H9 (cell line): ENCODE measurements at regions not wholly inside any gene's neighbourhood (a gene's known extent, or its start where the extent isn't known, plus 50 kb on each side); places are given as distances from the start of the nearest gene placed in this dataset.

Source experiments
- DNase-seq: peaks from one replicate; pipeline ENCODE4 v3.0.0-alpha.2; 2017
- H2AFZ ChIP-seq: one replicate; pipeline ENCODE4 v1.6.1; 2013; ENCODE audit warnings: mild to moderate bottlenecking, low read length, control low read depth, moderate library complexity
- H2AK5ac ChIP-seq: 2 replicates; pipeline ENCODE4 v1.6.1; 2013; ENCODE audit warnings: low read length, control low read depth, mixed read lengths; ENCODE audit not compliant: insufficient read length
- H2BK120ac ChIP-seq: one replicate; pipeline ENCODE4 v1.6.1; 2013; ENCODE audit warnings: low read depth, mild to moderate bottlenecking, low read length, control low read depth, inconsistent platforms; ENCODE audit not compliant: poor library complexity, severe bottlenecking
- H2BK12ac ChIP-seq: 2 replicates; pipeline ENCODE4 v1.6.1; 2013; ENCODE audit warnings: low read length, control low read depth, mixed read lengths, low read depth; ENCODE audit not compliant: insufficient read length
- H2BK15ac ChIP-seq: 2 replicates; pipeline ENCODE4 v1.6.1; 2013; ENCODE audit warnings: low read depth, low read length, control low read depth
- H2BK20ac ChIP-seq: one replicate; pipeline ENCODE4 v1.6.1; 2013; ENCODE audit warnings: low read depth, mild to moderate bottlenecking, low read length, control low read depth, inconsistent platforms; ENCODE audit not compliant: poor library complexity, severe bottlenecking
- H2BK5ac ChIP-seq: 2 replicates; pipeline ENCODE4 v1.6.1; 2013; ENCODE audit warnings: low read length, control low read depth, mixed read lengths; ENCODE audit not compliant: insufficient read length
- H3K14ac ChIP-seq: 2 replicates; pipeline ENCODE4 v1.6.1; 2013; ENCODE audit warnings: low read length, control low read depth; ENCODE audit not compliant: insufficient read depth
- H3K18ac ChIP-seq: 2 replicates; pipeline ENCODE4 v1.6.1; 2013; ENCODE audit warnings: low read depth, mild to moderate bottlenecking, mixed read lengths, low read length, control low read depth; ENCODE audit not compliant: insufficient read length
- H3K23ac ChIP-seq: 2 replicates; pipeline ENCODE4 v1.6.1; 2013; ENCODE audit warnings: low read length, control low read depth, mixed read lengths, low read depth; ENCODE audit not compliant: insufficient read length
- H3K23me2 ChIP-seq: 2 replicates; pipeline ENCODE4 v1.6.1; 2013; ENCODE audit warnings: low read depth, mild to moderate bottlenecking, mixed read lengths, low read length, control low read depth; ENCODE audit not compliant: insufficient read length, poor library complexity, severe bottlenecking
- H3K27ac ChIP-seq: 2 replicates; pipeline ENCODE4 v1.5.1; 2013; ENCODE audit warnings: low read length, control low read depth, mixed read lengths, low read depth; ENCODE audit not compliant: insufficient read length
- H3K27me3 ChIP-seq: 2 replicates; pipeline ENCODE4 v1.6.1; 2013; ENCODE audit warnings: low read length, control low read depth, inconsistent platforms; ENCODE audit not compliant: insufficient read depth
- H3K4ac ChIP-seq: 2 replicates; pipeline ENCODE4 v1.6.1; 2013; ENCODE audit warnings: low read depth, mild to moderate bottlenecking, control low read depth, inconsistent platforms, low read length, moderate library complexity
- H3K4me1 ChIP-seq: 2 replicates; pipeline ENCODE4 v1.6.1; 2013; ENCODE audit warnings: low read length, control low read depth, inconsistent platforms; ENCODE audit not compliant: insufficient read depth
- H3K4me2 ChIP-seq: 2 replicates; pipeline ENCODE4 v1.6.1; 2013; ENCODE audit warnings: low read length, control low read depth, mixed read lengths; ENCODE audit not compliant: insufficient read length, insufficient read depth
- H3K56ac ChIP-seq: 2 replicates; pipeline ENCODE4 v1.6.1; 2013; ENCODE audit warnings: low read depth, mild to moderate bottlenecking, mixed read lengths, low read length, control low read depth; ENCODE audit not compliant: insufficient read length
- H3K79me1 ChIP-seq: 2 replicates; pipeline ENCODE4 v1.6.1; 2013; ENCODE audit warnings: low read depth, mild to moderate bottlenecking, moderate library complexity, low read length, control low read depth, inconsistent platforms; ENCODE audit not compliant: insufficient read depth, poor library complexity, severe bottlenecking
- H3K79me2 ChIP-seq: 2 replicates; pipeline ENCODE4 v1.6.1; 2013; ENCODE audit warnings: low read length, control low read depth, inconsistent platforms; ENCODE audit not compliant: insufficient read depth
- H3K9ac ChIP-seq: 2 replicates; pipeline ENCODE4 v1.6.1; 2013; ENCODE audit warnings: low read length, control low read depth, mixed read lengths; ENCODE audit not compliant: insufficient read length; ENCODE audit errors: extremely low read depth
- H3K9me3 ChIP-seq: one replicate; pipeline ENCODE4 v1.6.1; 2013; ENCODE audit warnings: low read depth, low read length, inconsistent platforms; ENCODE audit not compliant: control insufficient read depth
- H3T11ph ChIP-seq: one replicate; pipeline ENCODE4 v1.6.1; 2013; ENCODE audit warnings: mild to moderate bottlenecking, low read length, control low read depth, inconsistent platforms
- H4K20me1 ChIP-seq: one replicate; pipeline ENCODE4 v1.6.1; 2013; ENCODE audit not compliant: control insufficient read depth, insufficient read length, insufficient read depth
- H4K5ac ChIP-seq: 2 replicates; pipeline ENCODE4 v1.6.1; 2013; ENCODE audit warnings: low read depth, mild to moderate bottlenecking, mixed read lengths, low read length, control low read depth; ENCODE audit not compliant: insufficient read length
- H4K8ac ChIP-seq: replicated peaks from 2 replicates; pipeline ENCODE4 v1.6.1; 2013; ENCODE audit warnings: low read length, control low read depth, mixed read lengths, low read depth; ENCODE audit not compliant: insufficient read length
- H4K91ac ChIP-seq: 2 replicates; pipeline ENCODE4 v1.6.1; 2013; ENCODE audit warnings: low read depth, mild to moderate bottlenecking, moderate library complexity, mixed read lengths, low read length, control low read depth; ENCODE audit not compliant: insufficient read length
- H3K27ac Mint-ChIP-seq, 3 experiments: 2 replicates in 2 of 3; 3 replicates in 1 of 3; pipeline ENCODE4 v1.8.0; 2020 to 2021; ENCODE audit warnings: mixed read lengths in 3 of 3, mild to moderate bottlenecking in 1 of 3, moderate library complexity in 1 of 3
- H3K27me3 Mint-ChIP-seq: 2 replicates; pipeline ENCODE4 v1.8.0; 2021; ENCODE audit warnings: low read depth, mild to moderate bottlenecking, moderate library complexity, mixed read lengths
- H3K36me3 Mint-ChIP-seq, 3 experiments: 2 replicates in 2 of 3; 3 replicates in 1 of 3; pipeline ENCODE4 v1.8.0; 2020 to 2021; ENCODE audit warnings: low read depth in 3 of 3, mixed read lengths in 3 of 3; ENCODE audit not compliant: insufficient read depth in 1 of 3
- H3K4me1 Mint-ChIP-seq, 2 experiments: 2 replicates each; pipeline ENCODE4 v1.8.0; 2020; ENCODE audit warnings: mixed read lengths in 2 of 2
- H3K4me3 Mint-ChIP-seq, 2 experiments: 2 replicates in 1 of 2; 3 replicates in 1 of 2; pipeline ENCODE4 v1.8.0; 2020 to 2021; ENCODE audit warnings: mild to moderate bottlenecking in 2 of 2, mixed read lengths in 2 of 2, moderate library complexity in 1 of 2
- H3K9me3 Mint-ChIP-seq, 2 experiments: 2 replicates in 1 of 2; 3 replicates in 1 of 2; pipeline ENCODE4 v1.8.0; 2020; ENCODE audit warnings: mild to moderate bottlenecking in 2 of 2, mixed read lengths in 2 of 2, moderate library complexity in 1 of 2
- CTCF ChIP-seq: fragments of 200-600 bp; sonication (generic); conservative IDR thresholded peaks from 3 replicates; pipeline ENCODE4 v1.8.0; 2021; ENCODE audit warnings: antibody characterized with exemption, mild to moderate bottlenecking
- WGBS: extraction: QIAGEN DNeasy Blood & Tissue Kit; methylation state at CpG from one replicate; pipeline ENCODE4 v1.1.7; 2013; ENCODE audit warnings: missing lambda C conversion rate, low lambda C conversion rate, mixed read lengths; ENCODE audit not compliant: insufficient read length; ENCODE audit errors: extremely low coverage; 5-methylcytosine and 5-hydroxymethylcytosine counted together

- H3K36me3 Mint-ChIP-seq, result no peaks in the 10 kb centered on the region; a peak in 1 of 7 replicates
- no CpG with 5 or more reads among the region's 9 CpGs for WGBS
Observed at GRCh38 chr9:90956026-90956810, 154.6 kb downstream of the SYK start.

More at GRCh38 chr9:90956026-90956810, 154.6 kb downstream of the SYK start:
- Histone ChIP-seq H2BK20ac (no peak overlapping the region), H3K56ac (no peak overlapping the region), H3K23me2 (no peaks in the 10 kb centered on the region), H3K23ac (no peak overlapping the region), H3K14ac (no peak overlapping the region), H3K9ac (no peak overlapping the region), H2AK5ac (no peak overlapping the region), H3T11ph (no peak overlapping the region), H4K20me1 (no peaks in the 10 kb centered on the region), H3K18ac (no peak overlapping the region), H3K79me1 (no peaks in the 10 kb centered on the region), H2BK120ac (no peak overlapping the region), H3K9me3 (no peaks in the 10 kb centered on the region), H4K5ac (no peak overlapping the region), H4K8ac (no peak overlapping the region), H3K4me2 (no peak overlapping the region), H2BK15ac (no peak overlapping the region), H4K91ac (no peak overlapping the region), H3K27me3 (no peaks in the 10 kb centered on the region), H3K4ac (no peak overlapping the region), H3K4me1 (no peaks in the 10 kb centered on the region), H2AFZ (no peak overlapping the region), H2BK12ac (no peak overlapping the region), H3K79me2 (no peaks in the 10 kb centered on the region), H3K27ac (no peak overlapping the region), H2BK5ac (no peak overlapping the region)
- no peak overlapping the region for H3K27ac Mint-ChIP-seq
- H3K27me3 Mint-ChIP-seq, result peaks cover 6% of the 10 kb centered on the region
- no peak overlapping the region for H3K4me3 Mint-ChIP-seq
- peaks cover 11 to 15% of the 10 kb centered on the region in 2 experiments for H3K4me1 Mint-ChIP-seq
- TF ChIP-seq CTCF, result no peak
- no peak for DNase-seq
- H3K9me3 Mint-ChIP-seq, result no peaks in the 10 kb centered on the region
